GM12874 (cell line): ENCODE measurements at regions not wholly inside any gene's neighbourhood (a gene's known extent, or its start where the extent isn't known, plus 50 kb on each side); places are given as distances from the start of the nearest gene placed in this dataset.

Experiments used
- CTCF ChIP-seq: IDR thresholded peaks from 2 replicates; pipeline ENCODE4 v1.5.1; 2011; ENCODE audit warnings: low read depth, mild to moderate bottlenecking, control low read depth, low read length, moderate library complexity; ENCODE audit not compliant: insufficient read depth

- no peak for TF ChIP-seq CTCF
Measured at GRCh38 chr7:52447581-52448180, 587.8 kb upstream of the POM121L12 start.

GRCh38 chr7:52436278-52436677, 599.2 kb upstream of the POM121L12 start:
- TF ChIP-seq CTCF, result no peak

- TF ChIP-seq CTCF, result no peak
Measured at GRCh38 chr7:52431082-52431815, 604.2 kb upstream of the POM121L12 start.

GRCh38 chr7:52423251-52423650, 612.2 kb upstream of the POM121L12 start:
- TF ChIP-seq CTCF, result no peak

- TF ChIP-seq CTCF, result no peak
Measured at GRCh38 chr7:52413051-52413450, 622.4 kb upstream of the POM121L12 start.

- no peak for TF ChIP-seq CTCF
Measured at GRCh38 chr7:52410032-52410431, 625.4 kb upstream of the POM121L12 start.

- no peak for TF ChIP-seq CTCF
Measured at GRCh38 chr7:52406808-52407207, 628.6 kb upstream of the POM121L12 start.
